OCI-LY3 (cell line): ENCODE measurements at regions not wholly inside any gene's neighbourhood (a gene's known extent, or its start where the extent isn't known, plus 50 kb on each side); places are given as distances from the start of the nearest gene placed in this dataset.

Experiments used
- EZH2phosphoT487 ChIP-seq: fragments of 200-600 bp; shearing (Covaris generic); IDR thresholded peaks from 2 replicates; pipeline ENCODE4 v1.6.1; 2018; ENCODE audit warnings: antibody characterized with exemption, mixed run types, low read depth
- TF ChIP-seq, protein P1 (sequence below): fragments of 200-600, 300-600 bp; sonication (generic); IDR thresholded peaks from 2 replicates; pipeline ENCODE4 v1.5.1; 2014; ENCODE audit warnings: antibody characterized with exemption, low read length, low read depth

GRCh38 chr22:49367041-49367697 is 460.5 kb downstream of the BRD1 start:
- TF ChIP-seq, protein P1, sequence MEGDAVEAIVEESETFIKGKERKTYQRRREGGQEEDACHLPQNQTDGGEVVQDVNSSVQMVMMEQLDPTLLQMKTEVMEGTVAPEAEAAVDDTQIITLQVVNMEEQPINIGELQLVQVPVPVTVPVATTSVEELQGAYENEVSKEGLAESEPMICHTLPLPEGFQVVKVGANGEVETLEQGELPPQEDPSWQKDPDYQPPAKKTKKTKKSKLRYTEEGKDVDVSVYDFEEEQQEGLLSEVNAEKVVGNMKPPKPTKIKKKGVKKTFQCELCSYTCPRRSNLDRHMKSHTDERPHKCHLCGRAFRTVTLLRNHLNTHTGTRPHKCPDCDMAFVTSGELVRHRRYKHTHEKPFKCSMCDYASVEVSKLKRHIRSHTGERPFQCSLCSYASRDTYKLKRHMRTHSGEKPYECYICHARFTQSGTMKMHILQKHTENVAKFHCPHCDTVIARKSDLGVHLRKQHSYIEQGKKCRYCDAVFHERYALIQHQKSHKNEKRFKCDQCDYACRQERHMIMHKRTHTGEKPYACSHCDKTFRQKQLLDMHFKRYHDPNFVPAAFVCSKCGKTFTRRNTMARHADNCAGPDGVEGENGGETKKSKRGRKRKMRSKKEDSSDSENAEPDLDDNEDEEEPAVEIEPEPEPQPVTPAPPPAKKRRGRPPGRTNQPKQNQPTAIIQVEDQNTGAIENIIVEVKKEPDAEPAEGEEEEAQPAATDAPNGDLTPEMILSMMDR = no peak
- TF ChIP-seq EZH2phosphoT487 = no peak
